GM12873 (cell line): ENCODE measurements at regions not wholly inside any gene's neighbourhood (a gene's known extent, or its start where the extent isn't known, plus 50 kb on each side); places are given as distances from the start of the nearest gene placed in this dataset.

ENCODE experiments used
- CTCF ChIP-seq: IDR thresholded peaks from 2 replicates; pipeline ENCODE4 v1.5.1; 2012; ENCODE audit warnings: low read depth, mild to moderate bottlenecking, moderate library complexity, low read length, control low read depth; ENCODE audit not compliant: insufficient read depth; ENCODE audit errors: missing control alignments

GRCh38 chr20:51244466-51244865 lies 221.6 kb upstream of the KCNG1 start:
- TF ChIP-seq CTCF: no peak

DNA sequence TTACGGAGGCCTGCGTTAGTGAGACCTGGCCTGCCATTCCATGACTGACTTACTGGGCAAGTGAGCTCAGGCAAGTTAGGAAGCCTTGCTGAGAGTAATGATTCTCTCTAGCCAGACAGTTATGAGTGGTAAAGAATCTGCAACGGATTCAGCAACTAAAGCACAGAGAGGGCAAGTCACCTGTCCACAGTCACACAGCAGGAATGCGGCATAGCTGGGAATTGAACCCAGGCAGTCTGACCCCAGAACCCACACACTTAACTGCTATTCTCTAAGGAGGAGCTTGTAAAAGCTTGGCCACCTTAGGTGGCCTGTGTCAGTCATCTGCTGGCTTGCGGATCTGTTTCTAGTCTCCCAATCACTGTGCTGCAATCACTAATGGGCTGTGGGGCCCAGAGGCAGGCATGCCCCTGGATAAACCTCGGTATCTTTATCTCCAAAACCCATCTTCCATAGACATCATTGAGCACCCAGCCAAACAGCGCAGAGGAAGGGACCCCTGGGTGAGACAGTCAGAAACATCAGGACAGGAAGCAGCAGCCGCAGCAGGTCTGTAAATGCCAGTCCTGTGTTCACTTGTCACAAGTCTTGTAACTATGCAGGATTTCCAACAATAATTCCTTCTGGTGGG lies 215.9 kb upstream of the KCNG1 start:
- TF ChIP-seq CTCF: no peak

- TF ChIP-seq CTCF: no peak
These were observed 214.9 kb upstream of the KCNG1 start for GRCh38 chr20:51237791-51238190.

GRCh38 chr20:51237278-51237677 lies 214.4 kb upstream of the KCNG1 start:
- TF ChIP-seq CTCF: no peak

GRCh38 chr20:51236421-51236820 lies 213.5 kb upstream of the KCNG1 start:
- no peak for TF ChIP-seq CTCF

- no peak for TF ChIP-seq CTCF
These were observed 210.4 kb upstream of the KCNG1 start for GRCh38 chr20:51233345-51233744.

DNA sequence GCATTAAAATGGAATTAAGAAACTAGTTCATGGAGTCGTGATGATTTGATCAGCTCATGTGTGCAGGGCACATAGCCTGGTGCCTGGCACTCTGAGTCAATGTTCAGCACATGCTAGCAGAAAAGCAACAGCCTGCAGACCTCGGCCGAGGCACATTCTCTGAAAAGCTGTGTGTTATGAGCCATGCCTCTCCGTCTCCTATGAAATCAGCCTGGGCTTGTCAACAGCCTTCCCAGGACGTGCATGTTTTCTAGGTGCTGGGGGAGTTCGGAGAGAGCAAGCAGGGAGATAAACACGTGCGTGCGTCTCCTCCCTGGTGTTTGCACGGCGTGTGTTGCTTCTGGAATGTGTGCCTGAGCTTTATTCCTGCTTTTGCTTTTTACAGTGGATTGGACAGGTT lies 207.8 kb upstream of the KCNG1 start:
- TF ChIP-seq CTCF: no peak
